PC-3 (cell line): ENCODE measurements at regions not wholly inside any gene's neighbourhood (a gene's known extent, or its start where the extent isn't known, plus 50 kb on each side); places are given as distances from the start of the nearest gene placed in this dataset.
A peak's percentile ranks its signal among the peaks of the same experiment; 100 is the strongest.

Source experiments
- ATAC-seq: fragments of 200-7000 bp; cut with Tn5 transposase; 2 replicates; pipeline ENCODE4 v1.9.1; 2020; ENCODE audit warnings: mild to moderate bottlenecking, moderate library complexity
- BruUV-seq: library from RNA; stranded (reverse); fragments of 400-500 nt; replicated peaks from 2 replicates; lab custom pipeline; 2021; lab: Mats Ljungman, UMichigan
- CTCF ChIA-PET: fragments of 300-600 bp; sonication (Branson Sonifier 250); formaldehyde crosslinking; loops from one replicate; lab custom pipeline; 2022; ENCODE audit warnings: antibody characterized with exemption; lab: Charles Lee
- POLR2A ChIA-PET: fragments of 300-600 bp; sonication (Branson Sonifier 250); formaldehyde crosslinking; loops from one replicate; lab custom pipeline; 2022; ENCODE audit warnings: antibody characterized with exemption; ENCODE audit not compliant: unreplicated experiment; lab: Charles Lee
- DNase-seq: peaks from one replicate; pipeline ENCODE4 v3.0.0-alpha.2; 2015
- H2AFZ ChIP-seq: fragments of 300-600 bp; sonication (generic); 2 replicates; pipeline ENCODE4 v1.6.0; 2016; ENCODE audit warnings: antibody characterized with exemption, low read length
- H3F3A ChIP-seq: fragments of 300-600 bp; sonication (generic); one replicate; pipeline ENCODE4 v1.6.0; 2017; ENCODE audit warnings: antibody characterized with exemption, low read length, control low read depth, mild to moderate bottlenecking; ENCODE audit not compliant: unreplicated experiment
- H3K27ac ChIP-seq: fragments of 300-600 bp; sonication (generic); 2 replicates; pipeline ENCODE4 v1.5.1; 2016; ENCODE audit warnings: mild to moderate bottlenecking, low read length
- H3K27me3 ChIP-seq: fragments of 300-600 bp; sonication (generic); 2 replicates; pipeline ENCODE4 v1.6.1; 2016; ENCODE audit warnings: low read length, mixed read lengths
- H3K36me3 ChIP-seq: fragments of 300-600 bp; sonication (generic); 2 replicates; pipeline ENCODE4 v1.6.1; 2016; ENCODE audit warnings: low read depth, mixed run types, low read length, mixed read lengths
- H3K4me1 ChIP-seq: fragments of 300-600 bp; sonication (generic); 2 replicates; pipeline ENCODE4 v1.5.1; 2016; ENCODE audit warnings: low read length; ENCODE audit not compliant: insufficient read depth
- H3K4me2 ChIP-seq: fragments of 300-600 bp; sonication (generic); 2 replicates; pipeline ENCODE4 v1.6.0; 2016; ENCODE audit warnings: low read length
- H3K4me3 ChIP-seq: fragments of 300-600 bp; sonication (generic); 2 replicates; pipeline ENCODE4 v1.5.1; 2016; ENCODE audit warnings: mild to moderate bottlenecking, low read length, mixed read lengths
- H3K79me2 ChIP-seq: fragments of 300-600 bp; sonication (generic); 2 replicates; pipeline ENCODE4 v1.6.1; 2017; ENCODE audit warnings: low read length, mixed read lengths
- H3K9ac ChIP-seq: fragments of 300-600 bp; sonication (generic); 2 replicates; pipeline ENCODE4 v1.6.0; 2016; ENCODE audit warnings: mild to moderate bottlenecking, low read length
- H3K9me2 ChIP-seq: fragments of 300-600 bp; sonication (generic); replicated peaks from 2 replicates; pipeline ENCODE4 v1.6.1; 2016; ENCODE audit warnings: mixed run types, low read length, mixed read lengths
- H3K9me3 ChIP-seq: fragments of 300-600 bp; sonication (generic); 2 replicates; pipeline ENCODE4 v1.6.1; 2016; ENCODE audit warnings: low read length, mixed read lengths
- H4K20me1 ChIP-seq: fragments of 300-600 bp; sonication (generic); 2 replicates; pipeline ENCODE4 v1.6.1; 2016; ENCODE audit warnings: low read length, mixed read lengths
- CTCF ChIP-seq: fragments of 300-600 bp; sonication (generic); conservative IDR thresholded peaks from 2 replicates; pipeline ENCODE4 v1.5.1; 2017; ENCODE audit warnings: antibody characterized with exemption, low read depth, mild to moderate bottlenecking, low read length
- EZH2 ChIP-seq: fragments of 300-600 bp; sonication (generic); IDR thresholded peaks from one replicate; pipeline ENCODE4 v1.6.1; 2017; ENCODE audit warnings: antibody characterized with exemption, mild to moderate bottlenecking, low read length; ENCODE audit not compliant: unreplicated experiment
- EZH2phosphoT487 ChIP-seq: fragments of 300-600 bp; sonication (generic); IDR thresholded peaks from 2 replicates; pipeline ENCODE4 v1.6.1; 2018; ENCODE audit warnings: mild to moderate bottlenecking, antibody characterized with exemption, low read length, borderline replicate concordance
- intact Hi-C: fragments of 100-400 bp; cut with micrococcal nuclease; formaldehyde crosslinking; loops from 2 replicates; pipeline ENCODE4 v1.9.0; 2023

DNA sequence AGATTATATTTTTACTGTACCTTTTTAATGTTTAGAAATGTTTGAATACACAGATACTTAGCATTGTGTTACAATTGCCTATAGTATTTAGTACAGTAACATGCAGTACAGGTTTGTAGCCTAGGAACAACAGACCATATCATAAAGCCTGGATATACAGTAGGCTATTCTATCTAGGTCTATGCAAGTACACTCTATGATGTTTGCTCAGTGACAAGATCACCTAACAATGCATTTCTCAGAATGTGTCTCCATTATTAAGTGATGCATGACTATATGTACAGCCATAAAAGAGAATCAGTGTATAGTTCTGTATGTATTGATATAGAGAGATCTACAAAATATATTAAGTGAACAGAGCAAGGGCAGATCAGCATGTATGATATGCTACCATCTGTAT lies 616.4 kb downstream of the XIRP2 start:
- no peak for TF ChIP-seq CTCF
- no peak for TF ChIP-seq EZH2phosphoT487
- TF ChIP-seq EZH2: no peak
- Histone ChIP-seq H3K4me2 (no peak overlapping the region), H2AFZ (no peak overlapping the region), H3K4me3 (no peak overlapping the region), H3K9ac (no peak overlapping the region), H4K20me1 (no peaks in the 10 kb centered on the region), H3K27me3 (no peaks in the 10 kb centered on the region), H3K4me1 (peaks cover 32% of the 10 kb centered on the region), H3K9me2 (no peaks in the 10 kb centered on the region), H3F3A (peaks cover 7% of the 10 kb centered on the region), H3K9me3 (no peaks in the 10 kb centered on the region), H3K36me3 (no peaks in the 10 kb centered on the region), H3K79me2 (no peaks in the 10 kb centered on the region), H3K27ac (0 out of 2 replicates have a peak overlapping the region, but pooled peaks have one; percentile 2)
- CTCF ChIA-PET: interaction anchor here (0.5 kb wide), 1 partner anchor 210 kb away, joined by 3 read pairs; no protein-coding TSS in a partner anchor
- DNase-seq (peak; percentile 72), ATAC-seq (peak; percentile 84)
- POLR2A ChIA-PET: no interaction called here
- intact Hi-C loops: no loop called here
- BruUV-seq: no TSS peak

DNA sequence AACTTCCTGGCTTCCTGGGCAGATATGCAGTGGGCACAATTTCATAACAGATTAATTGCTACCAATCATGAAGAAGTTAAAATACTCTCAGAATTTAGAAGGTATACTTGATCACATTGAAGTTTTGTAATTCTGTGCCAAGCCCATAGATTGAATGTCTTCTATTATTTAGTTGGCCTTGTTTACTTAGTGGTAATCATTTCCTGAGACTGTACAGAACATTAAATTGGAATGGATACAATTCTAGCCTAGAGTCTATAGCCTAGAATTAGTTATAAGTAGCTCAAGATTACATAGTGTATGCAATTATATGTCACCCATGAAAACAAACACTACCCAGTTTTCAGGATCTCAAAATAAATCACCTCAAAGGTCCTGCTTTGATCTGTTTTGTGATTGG lies 615.8 kb downstream of the XIRP2 start:
- TF ChIP-seq CTCF (no peak), EZH2 (no peak), EZH2phosphoT487 (no peak)

GRCh38 chr2:167501618-167502017 lies 613.3 kb downstream of the XIRP2 start:
- intact Hi-C loops: no loop called here
- Histone ChIP-seq H3K27me3 (no peaks in the 10 kb centered on the region), H3K9me2 (no peaks in the 10 kb centered on the region), H3K79me2 (no peaks in the 10 kb centered on the region), H3K27ac (no peak overlapping the region), H3K4me3 (no peak overlapping the region), H2AFZ (no peak overlapping the region), H3F3A (no peaks in the 10 kb centered on the region), H3K9ac (no peak overlapping the region), H3K4me1 (peaks cover 18% of the 10 kb centered on the region), H3K4me2 (no peak overlapping the region), H3K9me3 (no peaks in the 10 kb centered on the region), H4K20me1 (no peaks in the 10 kb centered on the region), H3K36me3 (no peaks in the 10 kb centered on the region)
- CTCF ChIA-PET: no interaction called here
- BruUV-seq: no TSS peak
- ATAC-seq (no peak), DNase-seq (no peak)
- TF ChIP-seq EZH2phosphoT487 (no peak), CTCF (no peak), EZH2 (no peak)
- POLR2A ChIA-PET: no interaction called here

More for the DNA sequence above, 615.8 kb downstream of the XIRP2 start:
- ATAC-seq: peak; percentile 61
- no peaks in the 10 kb centered on the region for H3K36me3 ChIP-seq
- 0 out of 2 replicates have a peak overlapping the region, but pooled peaks have one; percentile 2 for H3K27ac ChIP-seq
- H3K9ac ChIP-seq: no peak overlapping the region
- peaks cover 26% of the 10 kb centered on the region for H3K4me1 ChIP-seq
- no peak overlapping the region for H3K4me3 ChIP-seq
- POLR2A ChIA-PET: no interaction called here
- H3K27me3 ChIP-seq: no peaks in the 10 kb centered on the region
- peak; percentile 59 for DNase-seq
- peaks cover 4% of the 10 kb centered on the region for H3F3A ChIP-seq
- BruUV-seq: no TSS peak
- no peak overlapping the region for H3K4me2 ChIP-seq
- no peaks in the 10 kb centered on the region for H3K79me2 ChIP-seq
- CTCF ChIA-PET: no interaction called here
- no peaks in the 10 kb centered on the region for H4K20me1 ChIP-seq
- no peak overlapping the region for H2AFZ ChIP-seq
- intact Hi-C loops: no loop called here
- no peaks in the 10 kb centered on the region for H3K9me2 ChIP-seq
- no peaks in the 10 kb centered on the region for H3K9me3 ChIP-seq
